OCI-LY7 (cell line): ENCODE measurements at regions not wholly inside any gene's neighbourhood (a gene's known extent, or its start where the extent isn't known, plus 50 kb on each side); places are given as distances from the start of the nearest gene placed in this dataset.

Source experiments
- BruUV-seq: library from RNA; stranded (reverse); fragments of 400-500 nt; replicated peaks from 2 replicates; lab custom pipeline; 2021; lab: Mats Ljungman, UMichigan
- CTCF ChIA-PET: fragments of 300-600 bp; sonication (Branson Sonifier 250); formaldehyde crosslinking; loops from one replicate; lab custom pipeline; 2022; ENCODE audit warnings: antibody characterized with exemption; ENCODE audit not compliant: unreplicated experiment; lab: Charles Lee
- POLR2A ChIA-PET: fragments of 300-600 bp; sonication (Branson Sonifier 250); formaldehyde crosslinking; loops from one replicate; lab custom pipeline; 2022; ENCODE audit warnings: antibody characterized with exemption; lab: Charles Lee
- DNase-seq: peaks from one replicate; pipeline ENCODE4 v3.0.0-alpha.2; 2015; ENCODE audit warnings: low spot score
- H2AFZ ChIP-seq: fragments of 200-600 bp; sonication (generic), shearing (Covaris generic); 2 replicates; pipeline ENCODE4 v1.6.1; 2014; ENCODE audit warnings: mild to moderate bottlenecking, antibody characterized with exemption, low read length, moderate library complexity
- H3K27ac ChIP-seq: fragments of 200-600 bp; sonication (generic); 2 replicates; pipeline ENCODE4 v1.5.1; 2014; ENCODE audit warnings: mixed run types, low read depth, mild to moderate bottlenecking, moderate library complexity, low read length, inconsistent platforms; ENCODE audit not compliant: poor library complexity, severe bottlenecking
- H3K36me3 ChIP-seq: fragments of 200-600 bp; sonication (generic); 2 replicates; pipeline ENCODE4 v1.6.1; 2014; ENCODE audit warnings: mild to moderate bottlenecking, antibody characterized with exemption, low read length, moderate library complexity, mixed read lengths; ENCODE audit not compliant: insufficient read depth
- H3K4me1 ChIP-seq: fragments of 200-600 bp; sonication (generic); 2 replicates; pipeline ENCODE4 v1.5.1; 2014; ENCODE audit warnings: mild to moderate bottlenecking, low read length; ENCODE audit not compliant: insufficient read depth, poor library complexity, severe bottlenecking
- H3K4me2 ChIP-seq: fragments of 200-600 bp; sonication (generic); 2 replicates; pipeline ENCODE4 v1.6.1; 2014; ENCODE audit warnings: mild to moderate bottlenecking, low read length
- H3K4me3 ChIP-seq: fragments of 200-600 bp; sonication (generic); 2 replicates; pipeline ENCODE4 v1.5.1; 2014; ENCODE audit warnings: mild to moderate bottlenecking, low read depth, low read length; ENCODE audit not compliant: poor library complexity, severe bottlenecking
- H3K79me2 ChIP-seq: fragments of 200-600 bp; sonication (generic); 2 replicates; pipeline ENCODE4 v1.6.1; 2016; ENCODE audit warnings: low read depth, mild to moderate bottlenecking, low read length, moderate library complexity, mixed read lengths; ENCODE audit not compliant: insufficient read depth
- H3K9me2 ChIP-seq: fragments of 200-600 bp; sonication (generic); 2 replicates; pipeline ENCODE4 v1.6.1; 2016; ENCODE audit warnings: mild to moderate bottlenecking, low read length, mixed read lengths; ENCODE audit not compliant: insufficient read depth
- H3K9me3 ChIP-seq: fragments of 200-600 bp; sonication (generic); 2 replicates; pipeline ENCODE4 v1.6.1; 2014; ENCODE audit warnings: mild to moderate bottlenecking, mixed run types, low read length, mixed read lengths
- H4K20me1 ChIP-seq: fragments of 200-600 bp; sonication (generic); 2 replicates; pipeline ENCODE4 v1.6.1; 2014; ENCODE audit warnings: mild to moderate bottlenecking, antibody characterized with exemption, low read length, moderate library complexity, mixed read lengths; ENCODE audit not compliant: insufficient read depth
- CTCF ChIP-seq: fragments of 200-600 bp; sonication (generic); conservative IDR thresholded peaks from 2 replicates; pipeline ENCODE4 v1.5.1; 2014; ENCODE audit warnings: mild to moderate bottlenecking, antibody characterized with exemption, low read length, moderate library complexity, mixed read lengths
- EZH2phosphoT487 ChIP-seq: fragments of 200-600 bp; sonication (generic); IDR thresholded peaks from 2 replicates; pipeline ENCODE4 v1.6.1; 2018; ENCODE audit warnings: low read depth, borderline replicate concordance, mild to moderate bottlenecking, mixed run types, antibody characterized with exemption, low read length, moderate library complexity, mixed read lengths
- intact Hi-C: fragments of 100-400 bp; cut with micrococcal nuclease; formaldehyde crosslinking; loops from one replicate; pipeline ENCODE4 v1.10.0; 2022; ENCODE audit not compliant: unreplicated experiment

DNA sequence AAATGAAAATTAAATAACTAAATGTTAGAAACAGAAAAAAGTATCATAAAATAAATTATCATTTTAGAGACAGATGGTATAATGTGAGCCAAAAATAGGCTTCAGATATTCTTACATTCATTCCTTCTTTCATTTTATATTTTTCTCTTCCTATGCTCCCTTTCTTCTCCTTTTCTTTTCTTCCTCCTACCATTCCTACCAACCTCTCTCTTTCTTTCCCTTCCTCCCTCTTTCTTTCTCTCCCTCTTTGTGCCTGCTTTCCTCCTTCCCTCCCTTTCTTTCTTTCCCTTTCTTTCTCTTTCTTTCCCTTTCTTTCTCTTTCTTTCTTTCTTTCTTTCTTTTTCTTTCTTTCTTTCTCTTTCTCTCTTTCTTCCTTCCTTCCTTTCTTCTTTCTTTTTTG is 275.6 kb upstream of the ELAC2 start:
- CTCF ChIA-PET = no interaction called here

DNA sequence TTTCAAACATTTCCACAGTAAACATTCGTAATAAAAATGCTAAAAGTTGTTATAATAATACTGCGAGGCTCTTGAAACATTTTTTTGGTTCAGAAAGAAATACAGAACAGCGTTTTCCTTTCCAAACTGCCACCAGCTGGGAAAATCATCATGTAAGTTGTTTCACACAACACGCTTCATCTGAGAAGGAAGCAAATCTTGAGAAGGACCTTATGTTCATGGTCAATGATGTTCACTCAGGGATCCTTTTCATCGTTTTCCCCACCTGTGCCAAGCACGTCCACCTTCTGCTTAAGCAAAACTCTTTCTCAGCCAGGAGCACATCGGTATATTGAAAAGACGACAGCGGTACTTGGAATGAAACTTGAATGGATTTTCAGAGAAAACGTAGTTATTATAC is 274.5 kb upstream of the ELAC2 start:
- ChIA-PET POLR2A (no interaction called here), CTCF (no interaction called here)
- Histone ChIP-seq H2AFZ (no peak overlapping the region), H4K20me1 (no peaks in the 10 kb centered on the region), H3K36me3 (no peaks in the 10 kb centered on the region), H3K27ac (no peak overlapping the region), H3K4me3 (no peak overlapping the region), H3K4me2 (no peak overlapping the region), H3K4me1 (no peaks in the 10 kb centered on the region), H3K79me2 (no peaks in the 10 kb centered on the region), H3K9me2 (no peaks in the 10 kb centered on the region), H3K9me3 (no peaks in the 10 kb centered on the region)
- intact Hi-C loops = no loop called here
- DNase-seq = no peak
- no TSS peak for BruUV-seq
- TF ChIP-seq CTCF (no peak), EZH2phosphoT487 (no peak)

More for the DNA sequence above, 275.6 kb upstream of the ELAC2 start:
- TF ChIP-seq CTCF (no peak), EZH2phosphoT487 (no peak)
- no peaks in the 10 kb centered on the region for H3K9me3 ChIP-seq
- H3K36me3 ChIP-seq = no peaks in the 10 kb centered on the region
- no peaks in the 10 kb centered on the region for H4K20me1 ChIP-seq
- no peak overlapping the region for H3K27ac ChIP-seq
- no peaks in the 10 kb centered on the region for H3K9me2 ChIP-seq
- no TSS peak for BruUV-seq
- intact Hi-C loops = no loop called here
- DNase-seq = no peak
- H2AFZ ChIP-seq = no peak overlapping the region
- no peak overlapping the region for H3K4me3 ChIP-seq
- H3K4me1 ChIP-seq = no peaks in the 10 kb centered on the region
- POLR2A ChIA-PET = no interaction called here
- H3K79me2 ChIP-seq = no peaks in the 10 kb centered on the region
- no peak overlapping the region for H3K4me2 ChIP-seq

- CTCF ChIA-PET = no interaction called here
- intact Hi-C loops = no loop called here
- no peaks in the 10 kb centered on the region for H3K36me3 ChIP-seq
- no peak for DNase-seq
- TF ChIP-seq CTCF (no peak), EZH2phosphoT487 (no peak)
- no peak overlapping the region for H2AFZ ChIP-seq
- no peaks in the 10 kb centered on the region for H4K20me1 ChIP-seq
- no peaks in the 10 kb centered on the region for H3K9me2 ChIP-seq
- H3K9me3 ChIP-seq = no peaks in the 10 kb centered on the region
- no peak overlapping the region for H3K4me2 ChIP-seq
- H3K27ac ChIP-seq = no peak overlapping the region
- POLR2A ChIA-PET = no interaction called here
- no peaks in the 10 kb centered on the region for H3K4me1 ChIP-seq
- BruUV-seq = no TSS peak
- no peak overlapping the region for H3K4me3 ChIP-seq
- no peaks in the 10 kb centered on the region for H3K79me2 ChIP-seq
Measured at GRCh38 chr17:13288248-13288647, 270.4 kb upstream of the ELAC2 start.
